ENCODE measurements at regions not wholly inside any gene's neighbourhood (a gene's known extent, or its start where the extent isn't known, plus 50 kb on each side); places are given as distances from the start of the nearest gene placed in this dataset.

DNA sequence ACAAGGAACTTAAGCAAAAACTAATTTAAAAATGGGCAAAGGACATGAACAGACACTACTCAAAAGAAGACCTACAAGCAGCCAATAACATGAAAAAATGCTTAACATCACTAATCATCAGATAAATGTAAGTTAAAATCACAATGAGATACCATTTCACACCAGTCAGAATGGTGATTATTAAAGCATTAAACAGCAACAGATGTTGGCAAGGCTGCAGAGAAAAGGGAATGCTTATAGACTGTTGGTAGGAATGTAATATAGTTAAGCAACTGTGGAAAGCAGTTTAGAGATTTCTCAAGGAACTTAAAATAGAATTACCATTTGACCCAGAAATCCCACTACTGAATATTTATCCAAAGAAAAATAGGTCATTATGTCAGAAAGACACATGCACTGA lies 482.2 kb downstream of the SQOR start:
- TF ChIP-seq, protein P1, sequence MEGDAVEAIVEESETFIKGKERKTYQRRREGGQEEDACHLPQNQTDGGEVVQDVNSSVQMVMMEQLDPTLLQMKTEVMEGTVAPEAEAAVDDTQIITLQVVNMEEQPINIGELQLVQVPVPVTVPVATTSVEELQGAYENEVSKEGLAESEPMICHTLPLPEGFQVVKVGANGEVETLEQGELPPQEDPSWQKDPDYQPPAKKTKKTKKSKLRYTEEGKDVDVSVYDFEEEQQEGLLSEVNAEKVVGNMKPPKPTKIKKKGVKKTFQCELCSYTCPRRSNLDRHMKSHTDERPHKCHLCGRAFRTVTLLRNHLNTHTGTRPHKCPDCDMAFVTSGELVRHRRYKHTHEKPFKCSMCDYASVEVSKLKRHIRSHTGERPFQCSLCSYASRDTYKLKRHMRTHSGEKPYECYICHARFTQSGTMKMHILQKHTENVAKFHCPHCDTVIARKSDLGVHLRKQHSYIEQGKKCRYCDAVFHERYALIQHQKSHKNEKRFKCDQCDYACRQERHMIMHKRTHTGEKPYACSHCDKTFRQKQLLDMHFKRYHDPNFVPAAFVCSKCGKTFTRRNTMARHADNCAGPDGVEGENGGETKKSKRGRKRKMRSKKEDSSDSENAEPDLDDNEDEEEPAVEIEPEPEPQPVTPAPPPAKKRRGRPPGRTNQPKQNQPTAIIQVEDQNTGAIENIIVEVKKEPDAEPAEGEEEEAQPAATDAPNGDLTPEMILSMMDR (conservative IDR thresholded peaks at IDR 0.05; ENCODE audit: low read depth, low read length) = no peak
- TF ChIP-seq EZH2phosphoT487 (IDR thresholded peaks at IDR 0.05; ENCODE audit: borderline replicate concordance, low read length) = no peak

All from PC-3 (cell line).